HepG2 (cell line): ENCODE measurements at regions not wholly inside any gene's neighbourhood (a gene's known extent, or its start where the extent isn't known, plus 50 kb on each side); places are given as distances from the start of the nearest gene placed in this dataset.

ENCODE experiments used
- AHR ChIP-seq: IDR thresholded peaks from 2 replicates; pipeline ENCODE4 v1.6.1; 2018; ENCODE audit warnings: missing genetic modification reagents, missing compliant biosample characterization
- BCL3 ChIP-seq: sonication (generic); formaldehyde crosslinking; IDR thresholded peaks from 2 replicates; pipeline ENCODE4 v1.5.1; 2020; ENCODE audit warnings: mild to moderate bottlenecking, missing genetic modification reagents, moderate library complexity
- MLLT10 ChIP-seq: sonication (generic); formaldehyde crosslinking; IDR thresholded peaks from 2 replicates; pipeline ENCODE4 v1.4.0; 2020; ENCODE audit warnings: missing genetic modification reagents
- USF2 ChIP-seq, 2 experiments: sonication (generic) in 1 of 2; formaldehyde crosslinking in 1 of 2; IDR thresholded peaks; 2 replicates each; pipeline versions ENCODE4 v1.5.1 to v1.6.1; 2011 to 2020; ENCODE audit warnings: borderline replicate concordance in 1 of 2, low read depth in 1 of 2, low read length in 1 of 2, mild to moderate bottlenecking in 1 of 2, missing genetic modification reagents in 1 of 2, moderate library complexity in 1 of 2
- ZNF30 ChIP-seq: sonication (generic); formaldehyde crosslinking; IDR thresholded peaks from 2 replicates; pipeline ENCODE4 v1.5.0; 2020; ENCODE audit warnings: mild to moderate bottlenecking, missing genetic modification reagents
- TF ChIP-seq, protein P1 (sequence below): sonication (generic); formaldehyde crosslinking; IDR thresholded peaks from 2 replicates; pipeline ENCODE4 v1.8.0; 2022; ENCODE audit warnings: missing genetic modification reagents, mild to moderate bottlenecking, moderate library complexity, borderline replicate concordance

GRCh38 chr7:46215987-46216567 lies 295.0 kb upstream of the IGFBP3 start (continued):
- TF ChIP-seq, protein P1, sequence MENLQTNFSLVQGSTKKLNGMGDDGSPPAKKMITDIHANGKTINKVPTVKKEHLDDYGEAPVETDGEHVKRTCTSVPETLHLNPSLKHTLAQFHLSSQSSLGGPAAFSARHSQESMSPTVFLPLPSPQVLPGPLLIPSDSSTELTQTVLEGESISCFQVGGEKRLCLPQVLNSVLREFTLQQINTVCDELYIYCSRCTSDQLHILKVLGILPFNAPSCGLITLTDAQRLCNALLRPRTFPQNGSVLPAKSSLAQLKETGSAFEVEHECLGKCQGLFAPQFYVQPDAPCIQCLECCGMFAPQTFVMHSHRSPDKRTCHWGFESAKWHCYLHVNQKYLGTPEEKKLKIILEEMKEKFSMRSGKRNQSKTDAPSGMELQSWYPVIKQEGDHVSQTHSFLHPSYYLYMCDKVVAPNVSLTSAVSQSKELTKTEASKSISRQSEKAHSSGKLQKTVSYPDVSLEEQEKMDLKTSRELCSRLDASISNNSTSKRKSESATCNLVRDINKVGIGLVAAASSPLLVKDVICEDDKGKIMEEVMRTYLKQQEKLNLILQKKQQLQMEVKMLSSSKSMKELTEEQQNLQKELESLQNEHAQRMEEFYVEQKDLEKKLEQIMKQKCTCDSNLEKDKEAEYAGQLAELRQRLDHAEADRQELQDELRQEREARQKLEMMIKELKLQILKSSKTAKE (CRISPR knock-in tag), result peak; percentile 92
- no peak for TF ChIP-seq AHR (CRISPR knock-in tag)
- peak; percentile 66; the same call in 1 of the 2 replicates for TF ChIP-seq BCL3 (CRISPR knock-in tag)
- TF ChIP-seq MLLT10 (CRISPR knock-in tag), result no peak
- no peak for TF ChIP-seq USF2 (IDR thresholded peaks at IDR 0.05; ENCODE audit: low read depth, low read length)
- TF ChIP-seq USF2 (CRISPR knock-in tag; IDR thresholded peaks at IDR 0.05; ENCODE audit: borderline replicate concordance), result no peak
- TF ChIP-seq ZNF30 (CRISPR knock-in tag), result no peak
